Type B pancreatic cell (in vitro differentiated cells): ENCODE measurements at regions not wholly inside any gene's neighbourhood (a gene's known extent, or its start where the extent isn't known, plus 50 kb on each side); places are given as distances from the start of the nearest gene placed in this dataset.

Experiments used
- DNase-seq: peaks from one replicate; pipeline ENCODE4 v3.0.0; 2021; ENCODE audit warnings: mixed read lengths; ENCODE audit not compliant: unreplicated experiment; ENCODE audit errors: extremely low spot score
- H3K27ac Mint-ChIP-seq: 2 replicates; pipeline ENCODE4 v1.8.0; 2021; ENCODE audit warnings: mild to moderate bottlenecking, mixed read lengths
- H3K27me3 Mint-ChIP-seq: 2 replicates; pipeline ENCODE4 v1.8.0; 2021; ENCODE audit warnings: mixed read lengths
- H3K36me3 Mint-ChIP-seq: 2 replicates; pipeline ENCODE4 v1.8.0; 2021; ENCODE audit warnings: mixed read lengths
- H3K4me1 Mint-ChIP-seq: one replicate; pipeline ENCODE4 v1.8.0; 2021; ENCODE audit warnings: mixed read lengths; ENCODE audit not compliant: unreplicated experiment
- H3K4me3 Mint-ChIP-seq: 2 replicates; pipeline ENCODE4 v1.8.0; 2021; ENCODE audit warnings: mild to moderate bottlenecking, mixed read lengths
- H3K9me3 Mint-ChIP-seq: 2 replicates; pipeline ENCODE4 v1.8.0; 2021; ENCODE audit warnings: mixed read lengths
- CTCF ChIP-seq: fragments of 200-600 bp; sonication (generic); conservative IDR thresholded peaks from 2 replicates; pipeline ENCODE4 v1.5.0; 2021; ENCODE audit warnings: antibody characterized with exemption, mild to moderate bottlenecking

GRCh38 chr22:20646906-20647305 lies 127.0 kb upstream of the SERPIND1 start:
- DNase-seq, result no peak
- TF ChIP-seq CTCF, result no peak
- H3K36me3 Mint-ChIP-seq, result no peaks in the 10 kb centered on the region
- H3K27ac Mint-ChIP-seq, result no peak overlapping the region
- no peaks in the 10 kb centered on the region for H3K4me1 Mint-ChIP-seq
- no peaks in the 10 kb centered on the region for H3K27me3 Mint-ChIP-seq
- no peaks in the 10 kb centered on the region for H3K9me3 Mint-ChIP-seq
- no peak overlapping the region for H3K4me3 Mint-ChIP-seq

DNA sequence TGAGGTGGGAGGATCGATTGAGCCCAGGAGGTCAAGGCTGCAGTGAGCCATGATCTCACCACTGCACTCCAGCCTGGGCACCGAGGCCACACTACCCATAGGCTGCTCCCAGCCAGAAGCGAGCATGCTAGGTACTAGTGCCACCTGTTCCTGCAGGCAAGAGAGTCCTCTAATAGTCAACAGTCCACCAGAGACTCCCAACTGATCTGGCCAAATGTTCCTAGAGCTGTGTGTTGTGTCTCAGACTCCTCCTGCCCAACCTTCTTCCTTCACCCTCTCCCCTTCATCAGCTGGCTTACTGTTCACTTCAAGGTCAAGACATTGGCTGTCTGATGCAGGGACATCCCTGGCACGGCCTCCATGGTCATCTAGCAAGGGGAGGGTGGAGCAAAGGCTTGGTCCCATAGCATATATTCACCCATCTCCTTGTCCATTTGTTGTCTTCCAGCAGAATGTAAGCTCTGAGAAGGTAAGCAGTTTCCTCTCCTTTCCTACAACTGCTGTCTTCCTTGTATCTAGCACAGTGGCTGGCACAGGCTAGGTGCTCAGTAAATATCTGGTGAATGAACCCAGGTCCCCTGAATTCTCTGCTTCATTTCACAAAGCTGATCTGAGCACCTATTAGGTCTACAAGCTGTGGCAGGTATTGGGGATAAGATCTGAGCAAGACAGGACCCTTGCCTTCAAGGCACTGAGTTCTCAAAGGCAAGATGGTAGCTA lies 126.2 kb upstream of the SERPIND1 start:
- no peak for TF ChIP-seq CTCF
- peak; percentile 43 for DNase-seq
- H3K9me3 Mint-ChIP-seq, result no peaks in the 10 kb centered on the region

GRCh38 chr22:20648306-20648903 lies 125.5 kb upstream of the SERPIND1 start:
- no peaks in the 10 kb centered on the region for H3K27me3 Mint-ChIP-seq
- no peak for TF ChIP-seq CTCF
- no peak for DNase-seq
- no peak overlapping the region for H3K4me3 Mint-ChIP-seq
- H3K36me3 Mint-ChIP-seq, result no peaks in the 10 kb centered on the region
- H3K27ac Mint-ChIP-seq, result no peak overlapping the region
- no peaks in the 10 kb centered on the region for H3K9me3 Mint-ChIP-seq
- no peaks in the 10 kb centered on the region for H3K4me1 Mint-ChIP-seq

More for the DNA sequence above, 126.2 kb upstream of the SERPIND1 start:
- no peaks in the 10 kb centered on the region for H3K4me1 Mint-ChIP-seq
- H3K27ac Mint-ChIP-seq, result no peak overlapping the region
- H3K4me3 Mint-ChIP-seq, result no peak overlapping the region
- no peaks in the 10 kb centered on the region for H3K27me3 Mint-ChIP-seq
- no peaks in the 10 kb centered on the region for H3K36me3 Mint-ChIP-seq

DNA sequence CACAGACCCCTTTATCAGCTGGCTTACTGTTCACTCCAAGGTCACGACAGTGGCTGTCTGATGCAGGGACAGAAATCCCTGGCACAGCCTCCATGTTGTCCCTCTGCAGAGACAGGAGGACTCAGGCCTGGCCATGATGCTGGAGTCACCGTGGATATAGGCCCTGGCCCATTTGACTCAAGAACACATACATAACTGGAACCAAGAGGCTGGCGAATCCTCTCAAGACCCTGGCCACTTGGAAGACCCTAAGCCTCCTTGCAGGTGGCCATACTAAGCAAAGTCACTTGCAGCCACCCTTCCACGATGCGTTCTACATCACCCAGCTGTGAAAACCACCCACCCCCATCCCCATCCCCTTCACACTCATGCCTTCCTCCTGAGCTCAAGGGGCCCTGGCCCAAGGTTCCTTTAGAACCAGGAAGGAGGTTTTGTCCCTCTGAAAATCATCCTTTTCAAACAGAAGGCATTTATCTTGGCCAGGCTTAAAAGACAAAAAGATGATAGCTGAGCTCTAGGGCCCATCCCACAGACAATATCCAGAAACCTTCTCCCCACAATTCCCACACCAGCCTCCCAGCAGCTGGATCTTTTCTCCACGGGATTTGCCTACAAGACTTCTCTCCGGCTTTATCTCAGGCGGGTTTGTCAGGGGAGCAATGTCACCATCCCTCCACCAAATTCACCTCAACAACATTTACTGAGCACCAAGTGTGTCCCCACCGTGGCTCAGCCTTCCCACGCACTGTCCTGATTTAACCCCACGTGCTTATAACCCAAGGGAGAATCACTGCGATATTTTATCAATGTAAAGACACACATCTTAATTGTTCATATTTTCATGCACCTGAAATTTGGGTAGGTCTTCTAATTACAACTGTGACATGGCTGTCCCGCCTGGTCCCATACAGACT lies 123.4 kb upstream of the SERPIND1 start:
- DNase-seq, result peak; percentile 36
- no peak overlapping the region for H3K4me3 Mint-ChIP-seq
- no peak for TF ChIP-seq CTCF
- H3K9me3 Mint-ChIP-seq, result no peaks in the 10 kb centered on the region
- H3K36me3 Mint-ChIP-seq, result no peaks in the 10 kb centered on the region
- no peaks in the 10 kb centered on the region for H3K4me1 Mint-ChIP-seq
- no peaks in the 10 kb centered on the region for H3K27me3 Mint-ChIP-seq
- no peak overlapping the region for H3K27ac Mint-ChIP-seq

DNA sequence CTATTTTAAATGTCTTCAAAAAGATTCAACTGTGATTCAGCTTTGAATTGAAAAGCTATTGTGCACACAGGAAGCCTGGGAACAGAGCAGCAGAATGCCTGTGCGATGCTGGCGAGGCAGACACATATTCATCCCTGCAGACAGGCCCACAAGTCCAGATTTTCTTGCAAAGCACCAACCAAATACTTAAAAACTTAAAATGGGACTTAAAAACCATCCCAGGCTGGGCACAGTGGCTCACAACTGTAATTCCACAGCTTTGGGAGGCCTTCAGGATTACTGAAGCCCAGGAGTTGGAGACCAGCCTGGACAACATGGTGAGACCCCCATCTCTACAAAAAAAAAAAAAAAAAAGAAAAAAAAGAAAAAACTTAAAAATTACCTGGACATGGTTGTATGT lies 122.6 kb upstream of the SERPIND1 start:
- no peaks in the 10 kb centered on the region for H3K9me3 Mint-ChIP-seq
- no peaks in the 10 kb centered on the region for H3K36me3 Mint-ChIP-seq
- no peak overlapping the region for H3K27ac Mint-ChIP-seq
- H3K27me3 Mint-ChIP-seq, result no peaks in the 10 kb centered on the region
- H3K4me1 Mint-ChIP-seq, result no peaks in the 10 kb centered on the region
- DNase-seq, result peak; percentile 13
- TF ChIP-seq CTCF, result no peak
- H3K4me3 Mint-ChIP-seq, result no peak overlapping the region
